KOPT-K1 (cell line): ENCODE measurements at regions not wholly inside any gene's neighbourhood (a gene's known extent, or its start where the extent isn't known, plus 50 kb on each side); places are given as distances from the start of the nearest gene placed in this dataset.

Experiments
- H3K27ac ChIP-seq: fragments of 200-600 bp; sonication (generic); 2 replicates; pipeline ENCODE4 v1.5.1; 2016; ENCODE audit warnings: antibody characterized with exemption, mild to moderate bottlenecking, low read depth, low read length; ENCODE audit not compliant: poor library complexity, severe bottlenecking
- H3K36me3 ChIP-seq: fragments of 200-600 bp; sonication (generic); 2 replicates; pipeline ENCODE4 v1.5.1; 2017; ENCODE audit warnings: antibody characterized with exemption, mild to moderate bottlenecking, low read length, moderate library complexity; ENCODE audit not compliant: insufficient read depth
- H3K9me3 ChIP-seq: fragments of 200-600 bp; sonication (generic); 2 replicates; pipeline ENCODE4 v1.5.1; 2017; ENCODE audit warnings: antibody characterized with exemption, low read length, mild to moderate bottlenecking; ENCODE audit not compliant: insufficient read depth, poor library complexity, severe bottlenecking

- Histone ChIP-seq H3K27ac (no peak overlapping the region), H3K36me3 (no peaks in the 10 kb centered on the region), H3K9me3 (no peaks in the 10 kb centered on the region)
Measured at GRCh38 chr15:94691169-94691568, 459.8 kb downstream of the MCTP2 start.

- no peak overlapping the region for H3K27ac ChIP-seq
- H3K9me3 ChIP-seq = no peaks in the 10 kb centered on the region
- no peaks in the 10 kb centered on the region for H3K36me3 ChIP-seq
Measured at GRCh38 chr15:94692710-94693109, 461.3 kb downstream of the MCTP2 start.

- Histone ChIP-seq H3K36me3 (no peaks in the 10 kb centered on the region), H3K9me3 (no peaks in the 10 kb centered on the region), H3K27ac (no peak overlapping the region)
Measured at GRCh38 chr15:94700211-94700610, 468.9 kb downstream of the MCTP2 start.

GRCh38 chr15:94701281-94701985 lies 470.1 kb downstream of the MCTP2 start:
- Histone ChIP-seq H3K9me3 (no peaks in the 10 kb centered on the region), H3K27ac (no peak overlapping the region), H3K36me3 (no peaks in the 10 kb centered on the region)

- no peaks in the 10 kb centered on the region for H3K36me3 ChIP-seq
- H3K27ac ChIP-seq = no peak overlapping the region
- no peaks in the 10 kb centered on the region for H3K9me3 ChIP-seq
Measured at GRCh38 chr15:94703596-94703995, 472.2 kb downstream of the MCTP2 start.

- no peaks in the 10 kb centered on the region for H3K9me3 ChIP-seq
- no peaks in the 10 kb centered on the region for H3K36me3 ChIP-seq
- H3K27ac ChIP-seq = no peak overlapping the region
Measured at GRCh38 chr15:94704421-94704820, 473.1 kb downstream of the MCTP2 start.

- Histone ChIP-seq H3K9me3 (no peaks in the 10 kb centered on the region), H3K36me3 (no peaks in the 10 kb centered on the region), H3K27ac (no peak overlapping the region)
Measured at GRCh38 chr15:94704946-94705345, 473.6 kb downstream of the MCTP2 start.

- H3K36me3 ChIP-seq = no peaks in the 10 kb centered on the region
- no peak overlapping the region for H3K27ac ChIP-seq
- H3K9me3 ChIP-seq = no peaks in the 10 kb centered on the region
Measured at GRCh38 chr15:94709319-94709718, 478.0 kb downstream of the MCTP2 start.

- H3K27ac ChIP-seq = no peak overlapping the region
- H3K36me3 ChIP-seq = no peaks in the 10 kb centered on the region
- no peaks in the 10 kb centered on the region for H3K9me3 ChIP-seq
Measured at GRCh38 chr15:94722024-94722636, 490.8 kb downstream of the MCTP2 start.

GRCh38 chr15:94723801-94724200 lies 492.4 kb downstream of the MCTP2 start:
- no peak overlapping the region for H3K27ac ChIP-seq

GRCh38 chr15:94731286-94731685 lies 499.9 kb downstream of the MCTP2 start:
- Histone ChIP-seq H3K27ac (no peak overlapping the region), H3K9me3 (no peaks in the 10 kb centered on the region), H3K36me3 (no peaks in the 10 kb centered on the region)

More at GRCh38 chr15:94723801-94724200, 492.4 kb downstream of the MCTP2 start:
- no peaks in the 10 kb centered on the region for H3K36me3 ChIP-seq
- H3K9me3 ChIP-seq = no peaks in the 10 kb centered on the region

- Histone ChIP-seq H3K36me3 (no peaks in the 10 kb centered on the region), H3K9me3 (no peaks in the 10 kb centered on the region), H3K27ac (no peak overlapping the region)
Measured at GRCh38 chr15:94734460-94734859, 503.1 kb downstream of the MCTP2 start.

GRCh38 chr15:94736236-94736635 lies 504.9 kb downstream of the MCTP2 start:
- Histone ChIP-seq H3K36me3 (no peaks in the 10 kb centered on the region), H3K27ac (no peak overlapping the region), H3K9me3 (no peaks in the 10 kb centered on the region)

GRCh38 chr15:94739639-94740038 lies 508.3 kb downstream of the MCTP2 start:
- no peaks in the 10 kb centered on the region for H3K36me3 ChIP-seq

GRCh38 chr15:94740469-94740868 lies 509.1 kb downstream of the MCTP2 start:
- Histone ChIP-seq H3K9me3 (no peaks in the 10 kb centered on the region), H3K27ac (no peak overlapping the region), H3K36me3 (no peaks in the 10 kb centered on the region)

More at GRCh38 chr15:94739639-94740038, 508.3 kb downstream of the MCTP2 start:
- no peaks in the 10 kb centered on the region for H3K9me3 ChIP-seq
- no peak overlapping the region for H3K27ac ChIP-seq

GRCh38 chr15:94743668-94744067 lies 512.3 kb downstream of the MCTP2 start:
- no peaks in the 10 kb centered on the region for H3K36me3 ChIP-seq
- no peak overlapping the region for H3K27ac ChIP-seq

More at GRCh38 chr15:94743668-94744067, 512.3 kb downstream of the MCTP2 start:
- H3K9me3 ChIP-seq = no peaks in the 10 kb centered on the region
